DMS 273 treated with DMSO at 0.1 percent for 48 hours (cell line): ENCODE measurements at regions not wholly inside any gene's neighbourhood (a gene's known extent, or its start where the extent isn't known, plus 50 kb on each side); places are given as distances from the start of the nearest gene placed in this dataset.

Experiments
- DNase-seq: peaks from one replicate; lab custom pipeline; 2025; lab: John Stamatoyannopoulos, UW

DNA sequence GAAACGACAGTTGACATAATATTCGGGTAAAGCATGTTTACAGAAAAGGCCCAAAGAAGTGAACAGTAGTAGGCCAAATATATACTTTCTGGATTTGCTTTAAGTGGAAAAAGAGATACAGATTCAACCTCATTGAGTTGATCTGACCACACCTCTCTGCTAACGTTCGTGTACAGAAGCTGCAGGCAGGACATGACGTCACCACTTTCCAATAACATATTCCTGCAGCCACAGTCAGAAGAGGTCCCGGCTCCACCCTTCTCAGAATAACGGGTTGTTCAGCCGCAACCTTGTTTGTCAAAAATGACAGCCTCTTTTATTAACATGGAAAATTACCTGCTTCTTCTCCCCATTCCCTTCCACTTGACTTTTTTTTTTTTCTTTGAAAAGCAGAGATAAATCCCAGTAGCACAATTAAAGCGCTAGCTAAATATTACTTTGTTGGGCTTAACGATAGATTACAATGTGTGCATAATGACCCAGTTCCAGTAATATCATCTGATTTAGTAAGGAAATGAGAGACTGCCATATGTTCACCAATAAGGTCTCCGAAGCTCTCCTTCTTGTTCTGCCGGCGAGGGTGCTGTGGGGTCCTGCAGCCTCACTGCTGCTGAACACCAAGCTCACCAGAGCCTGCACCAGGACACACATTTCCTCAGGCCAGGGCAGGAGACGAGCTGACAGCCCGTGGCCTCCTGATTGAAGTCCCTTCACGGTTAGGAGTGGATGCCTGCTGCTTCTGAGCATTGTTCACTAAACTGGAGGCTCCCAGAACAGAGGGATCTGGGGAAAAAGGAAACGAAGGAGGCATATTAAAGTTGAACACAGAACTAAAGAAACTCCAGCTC is 451.0 kb upstream of the SALL3 start:
- no peak for DNase-seq

DNA sequence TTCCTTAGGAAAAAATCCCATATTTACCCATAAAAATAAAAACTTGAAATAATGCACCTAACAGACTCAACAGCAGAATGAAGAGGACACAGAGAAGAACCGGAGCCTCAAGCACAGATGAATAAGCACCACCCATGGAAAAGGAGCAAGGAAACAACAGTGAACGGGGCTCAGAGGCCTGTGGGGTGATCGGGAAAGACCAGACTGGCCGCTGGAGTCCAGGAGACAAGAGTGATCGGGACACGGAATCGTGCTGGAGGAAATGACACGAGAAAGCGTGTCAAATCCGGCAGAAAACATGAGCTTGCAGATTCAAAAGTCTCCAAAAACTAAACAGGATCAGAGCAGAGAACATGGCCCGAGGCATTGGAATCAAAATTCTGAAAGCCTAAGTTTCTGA is 448.0 kb upstream of the SALL3 start:
- DNase-seq, result no peak

DNA sequence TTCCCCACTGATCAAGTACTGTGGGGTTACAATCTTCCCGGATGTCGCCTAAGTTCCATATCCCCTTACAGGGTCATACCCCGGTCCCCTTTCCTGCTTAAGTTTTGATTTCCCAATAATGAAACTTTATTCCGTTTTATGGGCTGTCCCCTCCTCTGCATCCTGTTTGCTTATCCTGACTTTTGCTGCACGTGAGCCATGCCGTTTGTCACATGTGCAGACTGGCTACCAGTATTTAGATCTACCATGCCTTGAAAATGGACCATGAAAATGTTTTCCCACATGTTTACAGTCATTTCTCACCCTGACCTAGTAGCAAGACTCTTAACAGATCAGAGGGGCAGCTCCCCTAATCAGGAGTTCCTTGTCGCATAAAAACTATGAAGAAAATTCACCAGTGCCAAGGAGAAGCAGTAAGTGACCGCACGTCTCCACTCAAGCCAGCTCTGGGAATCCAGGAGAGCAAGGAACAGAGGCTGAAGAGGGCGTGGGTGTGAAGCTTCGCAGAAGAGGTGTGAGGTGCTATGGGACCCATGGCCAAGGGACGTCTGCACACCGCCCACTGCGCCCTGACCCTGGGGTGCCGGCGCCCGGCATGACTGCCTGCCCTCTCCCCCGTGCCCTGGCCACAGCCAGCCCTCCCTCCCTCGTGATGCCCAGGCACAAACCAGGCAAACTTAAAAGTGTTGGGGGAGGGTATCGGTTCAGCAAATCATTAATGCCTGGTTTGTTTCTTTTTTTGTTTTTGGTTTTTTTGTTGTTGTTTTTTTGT is 440.8 kb upstream of the SALL3 start:
- no peak for DNase-seq

DNA sequence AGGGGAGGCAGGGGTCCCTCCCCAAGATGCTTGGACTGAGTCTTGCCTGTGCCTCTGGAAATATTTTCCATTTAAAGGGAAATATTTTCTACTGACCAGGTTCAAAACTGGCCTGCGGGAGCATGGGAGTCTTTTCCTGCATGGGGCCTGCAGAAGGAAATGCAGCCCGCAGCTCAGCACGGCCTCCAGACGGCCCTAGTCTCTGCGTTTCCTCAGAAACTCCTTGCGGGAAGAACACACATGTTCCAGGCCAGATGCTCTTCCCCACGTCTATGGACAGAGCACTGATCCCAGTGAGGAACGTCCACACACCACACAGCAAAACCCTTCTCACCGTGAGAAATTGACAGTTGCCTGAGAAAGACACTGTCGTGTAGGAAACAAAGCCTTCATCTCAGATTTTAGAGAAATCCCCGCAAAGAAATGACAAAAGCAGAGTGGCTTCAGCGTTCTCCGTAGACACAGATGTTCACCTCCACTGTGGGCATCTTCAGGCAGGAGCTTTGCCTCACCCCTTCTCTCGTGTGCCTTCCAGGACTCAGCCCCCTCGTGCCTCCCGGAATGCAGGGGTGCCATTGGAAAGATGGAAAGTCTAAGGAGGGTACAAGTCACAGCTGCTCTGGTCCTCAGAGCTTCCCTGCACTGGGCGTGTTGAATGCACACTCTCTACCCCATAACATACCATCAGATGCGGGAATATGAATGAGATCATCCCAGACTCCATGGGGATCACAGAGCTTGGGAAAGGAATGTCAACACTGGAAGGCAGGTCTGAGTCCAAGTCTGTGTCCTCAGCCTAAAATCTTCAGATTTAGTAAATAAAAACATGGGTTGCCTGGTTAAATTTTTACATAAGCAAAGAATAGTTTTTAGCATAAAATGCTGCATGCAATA is 438.7 kb upstream of the SALL3 start:
- DNase-seq, result no peak

DNA sequence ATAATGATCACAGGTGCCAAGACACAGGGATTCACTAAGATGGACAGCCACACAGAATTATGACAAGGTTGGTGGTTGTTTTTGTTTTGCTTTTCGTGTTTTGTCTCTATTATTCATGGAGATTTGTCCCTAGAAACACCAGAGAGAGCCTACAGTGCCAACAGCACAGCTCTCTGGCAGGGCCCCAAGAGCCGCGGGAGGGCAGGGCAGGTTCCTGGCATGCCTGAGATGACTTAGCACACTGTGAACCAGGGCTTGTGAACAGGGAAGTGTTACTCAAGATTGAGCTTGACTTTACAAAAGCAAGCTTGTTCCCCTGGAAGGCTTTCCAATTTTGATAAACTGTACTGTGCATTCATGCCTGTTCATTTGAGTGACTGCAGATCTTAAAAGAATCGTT is 437.4 kb upstream of the SALL3 start:
- no peak for DNase-seq

DNA sequence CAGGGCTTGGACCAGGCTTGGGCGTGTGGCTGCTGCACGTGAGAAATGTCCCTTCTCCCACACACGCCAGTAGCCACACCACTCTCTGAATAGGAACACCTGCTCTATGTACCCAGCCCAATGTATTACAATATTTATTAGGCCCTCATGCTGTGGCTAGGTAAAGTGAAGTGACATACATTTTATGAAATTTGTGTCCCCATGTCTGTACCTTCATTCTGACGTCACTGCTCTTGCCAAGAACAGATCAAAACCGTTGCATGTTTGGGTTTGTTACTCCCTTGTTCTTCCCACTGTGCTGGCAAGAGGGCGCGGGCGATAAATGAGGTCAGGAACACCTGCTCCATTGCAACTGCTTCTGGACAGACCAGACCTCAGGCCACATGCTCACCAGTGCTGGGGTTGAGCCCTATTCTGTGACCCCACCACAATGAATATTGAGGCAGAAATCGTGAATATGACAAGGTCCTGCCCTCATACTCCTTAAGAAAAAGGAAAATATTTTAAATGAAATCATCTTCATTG is 436.4 kb upstream of the SALL3 start:
- DNase-seq, result no peak

DNA sequence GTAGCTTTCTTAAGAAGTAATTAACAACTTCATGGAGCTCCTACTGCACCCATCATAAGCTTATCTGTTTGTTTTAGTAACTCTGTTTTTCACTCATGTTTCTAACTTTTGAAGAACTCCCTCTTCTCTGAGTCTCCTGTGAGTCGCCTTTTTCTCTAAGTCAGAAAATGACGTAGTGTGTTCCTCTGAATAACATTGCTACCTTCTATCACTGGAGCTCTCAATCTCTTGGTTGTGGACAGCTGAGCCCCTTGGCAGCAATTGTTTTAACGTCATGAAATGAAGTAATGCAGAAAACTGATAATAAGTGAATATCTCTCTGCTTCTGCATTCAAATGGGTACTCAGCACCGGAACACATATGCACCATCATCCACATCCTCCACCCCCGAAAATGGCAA is 433.3 kb upstream of the SALL3 start:
- DNase-seq, result no peak

DNA sequence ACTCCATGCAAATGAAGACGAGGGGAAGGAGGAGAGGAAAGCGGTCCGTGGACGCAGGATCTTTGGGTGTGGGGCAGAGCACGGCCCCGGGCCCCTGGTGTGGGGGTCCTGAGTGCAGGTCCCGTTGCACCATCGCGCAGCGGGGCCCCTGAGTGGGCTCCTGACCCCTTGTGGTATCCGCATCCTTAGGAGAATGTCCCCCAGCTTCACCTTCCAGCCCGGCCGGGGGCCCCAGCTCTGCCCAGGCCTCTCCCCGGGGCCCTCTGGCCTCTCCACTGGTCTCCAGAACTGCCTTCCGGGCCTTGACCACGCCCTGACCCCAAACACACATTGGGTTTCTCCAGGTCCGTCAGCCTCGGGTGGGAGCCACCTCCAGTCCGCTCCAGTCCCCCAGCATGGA is 431.8 kb upstream of the SALL3 start:
- DNase-seq, result no peak

DNA sequence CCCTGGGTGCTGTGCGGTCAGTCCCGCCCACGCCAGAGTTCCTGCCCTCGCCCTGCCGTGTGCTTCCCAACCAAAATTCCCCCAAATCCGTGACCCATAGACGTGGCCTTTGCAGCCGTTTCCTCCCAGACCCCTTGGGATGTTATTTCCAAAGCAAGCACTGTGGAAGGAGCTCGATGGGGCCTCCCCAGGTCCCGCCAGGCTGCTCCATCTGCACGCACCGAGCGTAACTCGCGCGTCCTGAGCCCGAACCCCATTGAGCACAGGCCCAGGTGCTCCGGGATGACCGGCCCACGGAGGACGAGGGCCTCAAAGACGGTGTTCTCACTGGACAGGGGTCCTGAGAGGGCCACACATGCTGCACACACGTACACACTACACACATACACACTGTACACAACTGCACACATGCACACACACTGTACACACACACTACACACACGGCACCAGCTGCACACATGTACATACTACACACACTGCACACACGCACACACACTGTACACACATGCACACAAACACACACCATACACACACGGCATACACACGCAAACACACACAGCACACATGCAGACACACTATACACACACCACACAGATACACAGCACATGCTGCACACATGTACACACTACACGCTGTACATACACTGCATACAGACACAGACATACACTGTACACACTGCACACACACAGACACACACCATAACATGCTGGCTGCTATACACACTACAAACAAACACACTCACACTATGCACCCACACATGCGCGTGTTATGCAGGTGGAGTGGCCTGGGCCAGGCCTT is 431.2 kb upstream of the SALL3 start:
- DNase-seq, result no peak

DNA sequence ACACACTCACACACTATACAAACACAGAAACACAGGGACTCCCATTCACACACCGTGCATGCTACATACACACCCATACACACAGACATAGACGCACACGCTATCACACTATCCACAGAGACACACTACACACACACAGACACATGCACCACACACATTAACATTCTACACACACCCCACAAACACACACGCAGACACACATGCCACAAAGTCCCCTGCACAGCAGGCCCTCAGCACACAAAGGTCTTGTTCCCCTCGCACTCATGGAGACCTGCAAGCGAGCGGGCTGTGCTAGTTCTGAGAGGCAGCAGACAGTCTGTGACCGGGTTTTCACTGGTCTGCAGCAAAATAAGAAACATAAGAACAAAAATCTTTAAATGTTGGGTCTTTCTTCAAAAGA is 429.6 kb upstream of the SALL3 start:
- DNase-seq, result no peak

DNA sequence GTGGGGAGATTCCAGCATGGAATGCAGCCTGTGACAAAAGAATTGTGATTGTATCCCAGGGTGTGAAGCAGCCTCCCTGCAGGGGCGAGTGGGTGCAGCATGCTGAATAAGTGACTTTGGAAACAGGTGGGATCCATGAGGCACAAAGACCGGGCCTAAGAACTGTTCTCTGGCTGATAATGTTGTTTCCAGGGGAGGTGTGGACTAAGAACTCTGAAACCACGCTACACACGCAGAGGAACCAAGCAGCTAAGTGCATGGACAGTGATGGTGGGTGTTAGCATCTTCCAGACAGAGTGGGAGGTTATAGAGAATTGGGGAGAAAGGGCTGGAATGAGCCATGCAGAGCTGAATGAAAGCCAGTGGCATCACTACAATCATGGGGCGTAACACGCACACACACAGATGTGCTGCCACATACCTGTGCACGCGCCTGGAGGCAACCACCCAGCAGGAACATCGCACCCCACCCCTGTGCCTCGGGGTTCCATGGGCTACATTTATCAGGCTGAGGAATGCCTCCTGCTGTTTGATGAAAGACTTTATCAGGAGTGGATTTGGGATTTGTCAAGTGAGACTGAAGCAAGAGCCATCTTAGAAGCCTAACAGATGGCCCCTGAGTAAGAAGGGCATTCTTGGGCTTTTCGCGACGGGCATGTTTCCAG is 424.5 kb upstream of the SALL3 start:
- DNase-seq, result no peak

DNA sequence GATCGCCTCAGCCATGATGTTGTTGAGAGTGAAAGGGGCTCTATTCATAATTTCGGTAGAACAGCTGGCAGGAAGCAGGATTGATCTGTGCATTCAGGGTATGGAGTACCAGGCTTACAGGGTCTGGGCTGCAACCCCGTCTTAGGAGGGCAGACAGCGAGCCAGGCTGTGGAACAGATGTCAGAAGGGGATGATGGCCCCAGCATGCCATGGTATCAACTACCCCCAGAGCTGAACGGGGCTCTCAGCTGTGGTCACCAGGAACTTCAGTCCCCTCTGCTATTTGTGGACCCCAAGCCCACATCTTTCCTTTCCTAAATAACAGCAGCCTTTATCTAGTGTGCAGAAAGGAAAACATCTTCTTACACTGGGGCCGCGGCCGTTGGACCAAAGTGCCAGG is 422.2 kb upstream of the SALL3 start:
- no peak for DNase-seq

DNA sequence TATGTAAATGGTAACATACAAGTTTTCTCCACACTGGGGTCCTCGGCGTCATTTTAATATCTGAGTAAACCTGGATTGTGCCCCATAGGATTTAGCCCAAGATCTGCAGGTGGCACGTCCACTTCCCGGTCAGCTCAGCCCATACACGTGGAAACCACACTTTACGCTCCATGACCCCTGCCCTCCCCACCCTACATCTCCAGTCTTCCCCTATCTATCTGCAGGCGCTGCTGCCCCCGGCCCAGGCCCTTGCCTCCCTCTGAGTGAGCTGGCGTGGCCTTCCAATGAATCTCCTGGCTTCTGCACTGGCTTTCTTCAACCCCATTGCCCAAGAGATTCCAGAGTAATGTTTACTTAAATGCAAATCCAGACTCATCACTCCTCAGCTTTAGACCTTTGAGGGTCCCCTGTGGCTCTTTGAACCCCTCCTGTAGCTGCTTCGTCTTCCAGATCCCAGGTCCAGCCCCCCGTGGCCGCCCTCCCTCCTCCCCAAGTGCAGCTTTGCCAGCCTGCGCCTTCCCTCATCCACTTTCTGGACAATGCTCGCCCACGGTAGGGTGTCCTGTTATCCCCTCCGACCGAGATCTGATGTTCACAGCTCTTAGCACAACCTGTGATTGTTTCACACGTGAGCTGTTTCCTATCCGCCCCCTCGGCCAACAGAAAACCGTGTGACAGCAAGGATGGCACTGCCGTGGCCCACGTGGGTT is 421.4 kb upstream of the SALL3 start:
- no peak for DNase-seq

DNA sequence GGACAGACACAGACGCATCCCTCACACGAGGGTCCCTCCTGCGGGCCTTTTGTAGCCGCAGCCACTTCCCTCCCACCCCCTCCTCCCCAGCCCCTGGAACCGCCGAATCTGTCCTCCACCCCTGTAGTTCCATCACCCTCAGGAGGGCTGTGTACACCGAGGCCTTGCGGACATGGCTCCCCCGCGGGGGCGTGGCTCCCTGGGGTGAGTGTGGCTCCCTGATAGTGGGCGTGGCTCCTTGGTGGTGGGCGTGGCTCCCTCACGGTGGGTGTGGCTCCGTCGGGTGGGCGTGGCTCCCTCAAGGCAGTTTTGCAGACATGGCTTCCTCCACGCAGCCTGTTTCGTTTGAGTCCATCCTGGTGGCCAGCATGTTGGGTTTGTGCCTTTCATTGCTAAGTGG is 420.7 kb upstream of the SALL3 start:
- no peak for DNase-seq

DNA sequence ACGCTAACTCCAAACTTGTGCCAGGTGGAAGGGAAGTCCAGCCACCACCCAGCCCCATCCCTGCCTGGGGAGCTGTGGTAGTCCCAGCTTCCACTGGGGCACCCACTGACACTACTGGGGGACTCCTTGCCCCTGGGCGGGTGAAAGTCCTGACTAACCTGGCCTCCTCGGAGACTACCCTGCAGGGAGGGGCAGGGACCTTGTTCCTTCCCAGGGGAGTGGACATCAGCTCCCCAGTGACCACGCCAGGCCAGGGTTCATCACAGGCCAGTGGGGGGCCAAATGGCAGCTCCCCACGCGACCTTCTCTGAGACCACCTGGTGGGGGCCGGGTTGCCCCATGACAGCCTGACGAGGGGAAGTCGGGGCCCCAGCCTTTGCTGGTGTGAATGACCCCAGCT is 420.0 kb upstream of the SALL3 start:
- DNase-seq, result no peak

DNA sequence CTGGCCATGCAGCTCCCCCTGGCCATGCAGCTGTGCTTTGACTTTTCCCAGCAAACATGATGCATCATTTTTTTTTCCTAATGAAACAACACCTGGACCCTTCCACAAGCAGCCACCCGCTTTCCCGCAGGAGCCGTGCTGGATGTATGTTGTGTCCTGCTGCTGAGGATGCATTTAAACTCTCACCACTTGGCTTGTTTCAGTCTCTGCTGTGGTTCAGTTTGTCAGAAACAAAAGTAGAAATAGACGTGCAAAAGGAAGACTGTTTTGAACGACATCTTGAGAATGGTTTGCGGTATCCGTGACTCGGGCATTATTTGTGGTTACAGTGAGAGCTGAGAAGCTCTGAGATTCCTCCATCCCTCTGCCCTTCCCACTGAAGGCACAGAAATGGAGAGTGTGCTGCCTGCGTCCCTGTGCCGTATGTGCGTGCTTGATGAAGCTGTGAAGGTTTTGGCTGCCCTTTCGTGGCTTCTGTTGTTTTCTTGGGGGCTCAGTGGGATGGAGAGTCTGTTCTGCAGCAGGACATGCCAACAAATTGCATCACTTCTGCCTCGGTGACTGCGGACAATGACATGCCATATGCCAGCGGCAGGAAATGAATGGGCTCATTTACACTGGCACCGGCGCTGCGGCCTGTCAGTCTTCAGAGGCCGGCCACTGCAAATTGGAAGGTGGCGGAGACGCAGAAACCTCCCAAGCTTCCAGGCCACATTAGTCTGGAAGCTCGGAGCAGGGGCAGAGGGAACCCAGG is 417.7 kb upstream of the SALL3 start:
- DNase-seq, result no peak

DNA sequence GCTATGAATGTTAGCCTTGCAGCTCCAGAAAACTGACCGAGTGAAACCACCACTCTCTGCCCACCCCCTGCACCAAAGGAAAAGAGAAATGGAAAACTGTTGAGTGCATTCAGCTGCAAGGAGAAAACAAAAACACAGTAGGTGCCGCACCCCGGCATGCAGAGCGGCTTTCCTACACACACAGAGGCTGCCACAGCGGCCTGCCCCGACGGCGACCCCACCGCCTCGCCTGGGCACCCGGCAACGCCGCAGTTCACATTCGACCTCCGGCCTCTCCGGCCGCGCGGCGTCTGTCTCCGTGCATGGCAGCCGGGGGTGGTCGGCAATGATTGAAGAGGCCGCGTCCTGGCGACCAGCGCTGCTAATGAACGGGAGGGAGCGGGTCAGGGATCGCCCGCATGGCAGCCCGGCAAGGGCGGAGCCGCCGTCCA is 417.1 kb upstream of the SALL3 start:
- no peak for DNase-seq

DNA sequence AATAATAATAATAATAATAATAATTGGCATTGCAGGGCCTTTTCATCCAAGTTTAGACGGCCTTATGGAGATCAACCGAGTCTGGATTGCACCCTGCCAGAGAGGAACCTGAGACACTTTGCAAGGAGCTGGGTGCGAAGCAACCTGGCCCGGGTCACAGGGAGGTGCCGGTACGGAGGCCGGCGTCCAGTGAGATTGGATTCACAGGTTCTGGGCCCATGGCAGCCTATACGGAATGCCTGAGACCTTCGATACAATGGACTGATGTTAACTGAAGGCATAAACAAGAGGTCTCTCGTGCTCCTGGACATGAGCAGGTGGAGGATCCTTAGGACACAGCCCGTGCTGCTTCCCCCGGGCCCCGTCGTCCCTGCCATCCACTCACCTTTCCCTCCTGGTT is 416.5 kb upstream of the SALL3 start:
- no peak for DNase-seq

DNA sequence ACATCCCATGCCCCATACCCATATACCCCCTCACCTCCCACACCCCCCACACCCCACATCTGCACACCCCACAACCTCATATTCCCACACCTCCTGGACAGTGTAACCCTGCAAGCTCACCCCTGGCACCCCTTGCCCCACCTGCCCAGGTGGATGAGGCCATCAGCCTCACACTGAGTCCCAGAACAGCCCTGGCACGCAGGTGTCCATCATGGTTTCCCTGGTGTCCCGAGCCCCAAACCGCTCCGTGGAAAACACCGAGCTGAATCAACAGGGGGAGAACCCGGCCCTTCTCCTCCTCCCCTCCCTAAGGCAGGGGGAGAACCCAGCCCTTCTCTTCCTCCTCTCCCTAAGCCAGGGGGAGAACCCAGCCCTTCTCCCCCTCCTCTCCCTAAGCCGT is 415.6 kb upstream of the SALL3 start:
- DNase-seq, result no peak
